HG02610 (cell line): ENCODE measurements at regions not wholly inside any gene's neighbourhood (a gene's known extent, or its start where the extent isn't known, plus 50 kb on each side); places are given as distances from the start of the nearest gene placed in this dataset.

Source experiments
- ATAC-seq: cut with Tn5 transposase; IDR thresholded peaks from one replicate; pipeline ENCODE4 v1.9.1; 2021; ENCODE audit warnings: mild to moderate bottlenecking, moderate library complexity; ENCODE audit not compliant: unreplicated experiment

- no peak for ATAC-seq
These were observed 83.0 kb upstream of the MBOAT2 start for GRCh38 chr2:9086465-9086864.

- no peak for ATAC-seq
These were observed 81.9 kb upstream of the MBOAT2 start for GRCh38 chr2:9085353-9085752.

- ATAC-seq: no peak
These were observed 79.8 kb upstream of the MBOAT2 start for GRCh38 chr2:9083287-9083686.

GRCh38 chr2:9082158-9082557 is 78.7 kb upstream of the MBOAT2 start:
- no peak for ATAC-seq

- ATAC-seq: no peak
These were observed 78.3 kb upstream of the MBOAT2 start for GRCh38 chr2:9081750-9082149.

GRCh38 chr2:9078405-9078804 is 74.9 kb upstream of the MBOAT2 start:
- ATAC-seq: no peak

GRCh38 chr2:9077691-9078090 is 74.2 kb upstream of the MBOAT2 start:
- ATAC-seq: no peak

GRCh38 chr2:9076755-9077154 is 73.3 kb upstream of the MBOAT2 start:
- no peak for ATAC-seq

- ATAC-seq: no peak
These were observed 72.7 kb upstream of the MBOAT2 start for GRCh38 chr2:9076210-9076609.

GRCh38 chr2:9074930-9075329 is 71.4 kb upstream of the MBOAT2 start:
- no peak for ATAC-seq

- no peak for ATAC-seq
These were observed 68.2 kb upstream of the MBOAT2 start for GRCh38 chr2:9071584-9072124.

GRCh38 chr2:9071032-9071431 is 67.5 kb upstream of the MBOAT2 start:
- peak; percentile 51 for ATAC-seq

- ATAC-seq: no peak
These were observed 66.1 kb upstream of the MBOAT2 start for GRCh38 chr2:9069543-9069942.

GRCh38 chr2:9065901-9066300 is 62.4 kb upstream of the MBOAT2 start:
- no peak for ATAC-seq

GRCh38 chr2:9063023-9063606 is 59.6 kb upstream of the MBOAT2 start:
- no peak for ATAC-seq

GRCh38 chr2:9060819-9061218 is 57.3 kb upstream of the MBOAT2 start:
- no peak for ATAC-seq

GRCh38 chr2:9057939-9058761 is 54.7 kb upstream of the MBOAT2 start:
- ATAC-seq: no peak

- no peak for ATAC-seq
These were observed 52.0 kb upstream of the MBOAT2 start for GRCh38 chr2:9055471-9055870.

GRCh38 chr2:9053534-9053931 is 50.0 kb upstream of the MBOAT2 start:
- no peak for ATAC-seq
